Erythroblast (primary cell): ENCODE measurements at regions not wholly inside any gene's neighbourhood (a gene's known extent, or its start where the extent isn't known, plus 50 kb on each side); places are given as distances from the start of the nearest gene placed in this dataset.

Source experiments
- GATA1 ChIP-seq: IDR thresholded peaks from 2 replicates; pipeline ENCODE4 v1.6.1; 2011; ENCODE audit warnings: low read depth, mild to moderate bottlenecking, control low read depth, low read length, moderate library complexity
- POLR2A ChIP-seq: IDR thresholded peaks from 2 replicates; pipeline ENCODE4 v1.6.1; 2011; ENCODE audit warnings: mild to moderate bottlenecking, low read length

DNA sequence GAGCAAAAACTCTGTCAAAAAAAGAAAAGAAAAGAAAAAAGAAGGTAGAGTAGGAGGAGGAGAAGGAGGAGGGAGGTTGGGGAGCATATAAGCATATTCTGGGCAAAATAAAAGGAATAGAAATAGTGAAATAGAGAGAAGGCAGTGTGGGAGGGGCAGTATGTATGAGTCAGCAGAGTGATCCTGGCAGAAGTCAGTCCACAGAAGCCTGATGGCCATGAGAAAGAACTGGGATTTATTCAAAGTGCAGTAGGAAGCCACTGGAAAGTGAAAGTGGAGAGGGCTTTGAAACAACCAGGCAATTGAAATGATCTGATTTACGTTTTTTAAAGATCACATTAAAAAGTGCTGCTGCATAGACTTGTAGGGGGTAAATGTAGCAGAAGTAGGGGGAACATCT lies 368.6 kb upstream of the USP15 start:
- TF ChIP-seq GATA1 (no peak), POLR2A (no peak)
